ENCODE measurements at regions not wholly inside any gene's neighbourhood (a gene's known extent, or its start where the extent isn't known, plus 50 kb on each side); places are given as distances from the start of the nearest gene placed in this dataset.

- TF ChIP-seq CTCF (IDR thresholded peaks at IDR 0.05; ENCODE audit: extremely low read depth in 1 of 2, insufficient read depth in 1 of 2, low read depth in 1 of 2, low read length in 2 of 2) (no peak), POLR2A (IDR thresholded peaks at IDR 0.05; ENCODE audit: low read depth, low read length) (no peak), EZH2 (IDR thresholded peaks at IDR 0.05; ENCODE audit: borderline replicate concordance, low read depth, low read length, severe bottlenecking) (no peak), POLR2AphosphoS5 (IDR thresholded peaks at IDR 0.05; ENCODE audit: insufficient read depth, low read depth, low read length) (no peak), MAX (IDR thresholded peaks at IDR 0.05; ENCODE audit: insufficient read depth, insufficient read length) (no peak), FOS (IDR thresholded peaks at IDR 0.05; ENCODE audit: borderline replicate concordance, insufficient read depth, low read length) (no peak)
These were observed 186.6 kb upstream of the PIK3C3 start for GRCh38 chr18:41768467-41768866.

Measured in endothelial cell of umbilical vein (primary cell).